ENCODE measurements at regions not wholly inside any gene's neighbourhood (a gene's known extent, or its start where the extent isn't known, plus 50 kb on each side); places are given as distances from the start of the nearest gene placed in this dataset.

GRCh38 chr5:72041654-72042053 lies 65.6 kb upstream of the MAP1B start:
- no CpG with 5 or more reads among the region's 2 CpGs for WGBS, 2 experiments (ENCODE audit: extremely low coverage in 2 of 2, insufficient read length in 1 of 2)
- H3K9me1 ChIP-seq (ENCODE audit: insufficient read depth, low read length), result no peaks in the 10 kb centered on the region
- no TSS peak for BruUV-seq (replicated peaks)

More at GRCh38 chr5:72041654-72042053, 65.6 kb upstream of the MAP1B start:
- Histone ChIP-seq H3K79me1 (ENCODE audit: low read depth in 1 of 2, low read length in 2 of 2) (no peaks in the 10 kb centered on the region), H3K9me3 (ENCODE audit: control insufficient read depth, insufficient read depth, low read length) (no peaks in the 10 kb centered on the region), H3K56ac (ENCODE audit: extremely low read depth, insufficient read depth, low read length) (no peak overlapping the region), H2AK5ac (ENCODE audit: low read depth, low read length) (no peak overlapping the region), H4K5ac (ENCODE audit: low read depth, low read length) (no peak overlapping the region), H3K4me3 (ENCODE audit: insufficient read depth, low read depth, low read length) (no peak overlapping the region), H3K4ac (ENCODE audit: low read depth, low read length) (no peak overlapping the region), H3K4me2 (ENCODE audit: low read depth, low read length) (no peak overlapping the region), H4K91ac (ENCODE audit: insufficient read depth, low read depth, low read length) (no peak overlapping the region), H2AFZ (replicated peaks; ENCODE audit: low read length, poor library complexity) (no peak overlapping the region), H4K20me1 (ENCODE audit: insufficient read depth, low read length) (no peaks in the 10 kb centered on the region), H3K23ac (ENCODE audit: low read depth, low read length) (no peak overlapping the region), H3K27ac (ENCODE audit: insufficient read depth, low read length) (no peak overlapping the region), H4K8ac (ENCODE audit: low read depth in 2 of 2, low read length in 2 of 2) (no peak overlapping the region), H3K4me1 (ENCODE audit: control insufficient read depth, insufficient read depth, low read length) (no peaks in the 10 kb centered on the region), H3K14ac (replicated peaks; ENCODE audit: low read depth, low read length) (no peak overlapping the region), H2BK120ac (ENCODE audit: low read depth, low read length) (no peak overlapping the region), H2BK5ac (ENCODE audit: low read depth, low read length, poor library complexity, severe bottlenecking) (no peak overlapping the region), H3K27me3 (ENCODE audit: control insufficient read depth, insufficient read depth, low read length) (peaks cover 15% of the 10 kb centered on the region), H2BK15ac (ENCODE audit: low read depth, low read length) (no peak overlapping the region), H2BK20ac (ENCODE audit: low read depth, low read length) (no peak overlapping the region), H3K36me3 (ENCODE audit: control insufficient read depth, insufficient read depth, low read length) (no peaks in the 10 kb centered on the region), H3K18ac (ENCODE audit: low read depth, low read length) (no peak overlapping the region), H3K9ac (ENCODE audit: low read depth, low read length) (no peak overlapping the region), H2AK9ac (replicated peaks; ENCODE audit: low read depth, low read length, poor library complexity) (no peak overlapping the region)
- dilution Hi-C loops (cut with HindIII; ENCODE audit: low sequenced_read_pairs, unreplicated experiment) (no loop called here), intact Hi-C loops (cut with micrococcal nuclease) (no loop called here), in situ Hi-C loops (cut with MboI; ENCODE audit: low sequenced_read_pairs) (no loop called here)
- ATAC-seq (ENCODE audit: low read depth) (no peak), DNase-seq (no peak)
- ChIA-PET CTCF (no interaction called here), POLR2A (ENCODE audit: unreplicated experiment) (no interaction called here)
- TF ChIP-seq CHD1 (IDR thresholded peaks at IDR 0.05; ENCODE audit: low read depth, low read length) (no peak), RCOR1 (IDR thresholded peaks at IDR 0.05; ENCODE audit: insufficient replicate concordance, low read length) (no peak), CEBPB (IDR thresholded peaks at IDR 0.05; ENCODE audit: low read depth, low read length) (no peak), RFX5 (IDR thresholded peaks at IDR 0.05; ENCODE audit: low read depth, low read length) (no peak), SMC3 (IDR thresholded peaks at IDR 0.05; ENCODE audit: low read depth, low read length) (no peak)
- TF ChIP-seq, protein P1, sequence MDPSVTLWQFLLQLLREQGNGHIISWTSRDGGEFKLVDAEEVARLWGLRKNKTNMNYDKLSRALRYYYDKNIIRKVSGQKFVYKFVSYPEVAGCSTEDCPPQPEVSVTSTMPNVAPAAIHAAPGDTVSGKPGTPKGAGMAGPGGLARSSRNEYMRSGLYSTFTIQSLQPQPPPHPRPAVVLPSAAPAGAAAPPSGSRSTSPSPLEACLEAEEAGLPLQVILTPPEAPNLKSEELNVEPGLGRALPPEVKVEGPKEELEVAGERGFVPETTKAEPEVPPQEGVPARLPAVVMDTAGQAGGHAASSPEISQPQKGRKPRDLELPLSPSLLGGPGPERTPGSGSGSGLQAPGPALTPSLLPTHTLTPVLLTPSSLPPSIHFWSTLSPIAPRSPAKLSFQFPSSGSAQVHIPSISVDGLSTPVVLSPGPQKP (IDR thresholded peaks at IDR 0.05; ENCODE audit: borderline replicate concordance, low read depth, low read length), result no peak

Data from IMR-90 (cell line).